SU-DHL-6 (cell line): ENCODE measurements at regions not wholly inside any gene's neighbourhood (a gene's known extent, or its start where the extent isn't known, plus 50 kb on each side); places are given as distances from the start of the nearest gene placed in this dataset.

Experiments used
- EZH2phosphoT487 ChIP-seq: fragments of 200-600 bp; sonication (generic), shearing (Covaris generic); conservative IDR thresholded peaks from 2 replicates; pipeline ENCODE4 v1.6.1; 2018; ENCODE audit warnings: mild to moderate bottlenecking, antibody characterized with exemption, low read length, moderate library complexity, mixed read lengths
- TF ChIP-seq, protein P1 (sequence below): fragments of 200-600 bp; sonication (generic); IDR thresholded peaks from one replicate; pipeline ENCODE4 v1.5.1; 2017; ENCODE audit warnings: antibody characterized with exemption, mild to moderate bottlenecking, low read length, moderate library complexity; ENCODE audit not compliant: insufficient read depth, poor library complexity, severe bottlenecking

DNA sequence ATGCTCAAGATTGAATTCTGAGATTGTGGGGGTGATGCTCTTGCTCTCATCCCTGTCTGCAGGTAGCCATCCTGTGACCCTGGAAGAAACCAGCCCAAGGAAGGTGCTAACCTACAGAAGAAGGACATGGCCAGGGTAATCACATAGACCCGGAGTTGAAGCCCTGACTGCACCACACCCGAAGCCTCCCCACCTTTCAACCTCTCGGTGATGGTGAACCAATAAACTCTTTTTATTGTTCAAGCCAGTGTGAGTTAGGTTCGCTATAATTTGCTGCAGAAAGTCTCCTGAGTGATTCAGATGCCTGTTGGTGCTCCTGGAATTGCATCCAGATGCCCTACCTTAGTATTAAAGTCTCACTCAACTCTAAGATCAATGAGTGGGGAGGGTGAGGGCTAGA lies 163.6 kb downstream of the PLPP3 start:
- TF ChIP-seq, protein P1, sequence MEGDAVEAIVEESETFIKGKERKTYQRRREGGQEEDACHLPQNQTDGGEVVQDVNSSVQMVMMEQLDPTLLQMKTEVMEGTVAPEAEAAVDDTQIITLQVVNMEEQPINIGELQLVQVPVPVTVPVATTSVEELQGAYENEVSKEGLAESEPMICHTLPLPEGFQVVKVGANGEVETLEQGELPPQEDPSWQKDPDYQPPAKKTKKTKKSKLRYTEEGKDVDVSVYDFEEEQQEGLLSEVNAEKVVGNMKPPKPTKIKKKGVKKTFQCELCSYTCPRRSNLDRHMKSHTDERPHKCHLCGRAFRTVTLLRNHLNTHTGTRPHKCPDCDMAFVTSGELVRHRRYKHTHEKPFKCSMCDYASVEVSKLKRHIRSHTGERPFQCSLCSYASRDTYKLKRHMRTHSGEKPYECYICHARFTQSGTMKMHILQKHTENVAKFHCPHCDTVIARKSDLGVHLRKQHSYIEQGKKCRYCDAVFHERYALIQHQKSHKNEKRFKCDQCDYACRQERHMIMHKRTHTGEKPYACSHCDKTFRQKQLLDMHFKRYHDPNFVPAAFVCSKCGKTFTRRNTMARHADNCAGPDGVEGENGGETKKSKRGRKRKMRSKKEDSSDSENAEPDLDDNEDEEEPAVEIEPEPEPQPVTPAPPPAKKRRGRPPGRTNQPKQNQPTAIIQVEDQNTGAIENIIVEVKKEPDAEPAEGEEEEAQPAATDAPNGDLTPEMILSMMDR: no peak
- no peak for TF ChIP-seq EZH2phosphoT487
